SK-N-SH (cell line): ENCODE measurements at regions not wholly inside any gene's neighbourhood (a gene's known extent, or its start where the extent isn't known, plus 50 kb on each side); places are given as distances from the start of the nearest gene placed in this dataset.

ENCODE experiments used
- CTCF ChIA-PET: fragments of 300-600, 350-600 bp; formaldehyde crosslinking; extraction: SDS; loops from one replicate; lab custom pipeline; 2021; lab: Yijun Ruan, JAX
- POLR2A ChIA-PET: fragments of 350-600 bp; sonication (Branson Sonifier 250); formaldehyde crosslinking; extraction: SDS; loops from one replicate; lab custom pipeline; 2020; ENCODE audit warnings: antibody characterized with exemption, inconsistent platforms; lab: Yijun Ruan, JAX
- DNase-seq: peaks from one replicate; pipeline ENCODE4 v3.0.0; 2012
- H2AFZ ChIP-seq: fragments of 200-600 bp; sonication (generic); 2 replicates; pipeline ENCODE4 v1.8.1; 2016; ENCODE audit warnings: antibody characterized with exemption, mild to moderate bottlenecking, low read depth
- H3F3A ChIP-seq: fragments of 200-600 bp; sonication (generic); replicated peaks from 2 replicates; pipeline ENCODE3; 2016; ENCODE audit warnings: antibody characterized with exemption, mild to moderate bottlenecking; ENCODE audit not compliant: insufficient read depth
- H3K27ac ChIP-seq, 2 experiments: fragments of 200-500 bp in 1 of 2; fragments of 200-600 bp in 1 of 2; sonication (Bioruptor generic) in 1 of 2; sonication (generic), shearing (Covaris generic) in 1 of 2; 2 replicates each; pipeline versions ENCODE4 v1.5.1 to v1.6.1; 2014 to 2016; ENCODE audit warnings: low read depth in 2 of 2, inconsistent platforms in 1 of 2, low read length in 1 of 2, mild to moderate bottlenecking in 1 of 2, mixed read lengths in 1 of 2
- H3K27me3 ChIP-seq: fragments of 200-600 bp; sonication (generic), shearing (Covaris generic); 2 replicates; pipeline ENCODE4 v1.6.1; 2016; ENCODE audit warnings: mixed run types; ENCODE audit not compliant: insufficient read depth
- H3K36me3 ChIP-seq, 2 experiments: fragments of 200-500 bp in 1 of 2; fragments of 200-600 bp in 1 of 2; sonication (Bioruptor generic) in 1 of 2; sonication (generic) in 1 of 2; replicated peaks in 1 of 2; 2 replicates each; pipeline versions ENCODE3 to v1.5.1; 2014 to 2016; ENCODE audit warnings: low read length in 1 of 2, mild to moderate bottlenecking in 1 of 2; ENCODE audit not compliant: insufficient read depth in 2 of 2, control insufficient read depth in 1 of 2
- H3K4me1 ChIP-seq, 2 experiments: fragments of 200-500 bp in 1 of 2; fragments of 200-600 bp in 1 of 2; sonication (Bioruptor generic) in 1 of 2; sonication (generic), shearing (Covaris generic) in 1 of 2; 2 replicates each; pipeline versions ENCODE4 v1.5.1 to v1.6.1; 2014 to 2016; ENCODE audit warnings: low read depth in 1 of 2, low read length in 1 of 2, mixed run types in 1 of 2; ENCODE audit not compliant: insufficient read depth in 2 of 2, control insufficient read depth in 1 of 2
- H3K4me2 ChIP-seq: fragments of 200-600 bp; sonication (generic), shearing (Covaris generic); 2 replicates; pipeline ENCODE4 v1.6.1; 2017; ENCODE audit warnings: mixed run types
- H3K4me3 ChIP-seq, 2 experiments: fragments of 200-500 bp in 1 of 2; fragments of 200-600 bp in 1 of 2; sonication (Bioruptor generic) in 1 of 2; sonication (generic), shearing (Covaris generic) in 1 of 2; 2 replicates each; pipeline versions ENCODE4 v1.5.1 to v1.8.1; 2014 to 2016; ENCODE audit warnings: low read depth in 2 of 2, inconsistent platforms in 1 of 2, low read length in 1 of 2, mild to moderate bottlenecking in 1 of 2, mixed read lengths in 1 of 2, moderate library complexity in 1 of 2
- H3K79me2 ChIP-seq: fragments of 200-600 bp; sonication (generic); 2 replicates; pipeline ENCODE4 v1.8.1; 2017; ENCODE audit warnings: mild to moderate bottlenecking; ENCODE audit not compliant: insufficient read depth
- H3K9ac ChIP-seq: fragments of 200-600 bp; sonication (generic); 2 replicates; pipeline ENCODE4 v1.6.1; 2017; ENCODE audit warnings: mixed run types
- H3K9me2 ChIP-seq: fragments of 200-600 bp; sonication (generic); 2 replicates; pipeline ENCODE4 v1.6.1; 2017; ENCODE audit warnings: mixed run types
- H3K9me3 ChIP-seq: fragments of 200-600 bp; sonication (generic); 2 replicates; pipeline ENCODE4 v1.6.1; 2017; ENCODE audit warnings: mixed run types, mild to moderate bottlenecking, moderate library complexity
- H4K20me1 ChIP-seq: fragments of 200-600 bp; sonication (generic); 2 replicates; pipeline ENCODE4 v1.6.1; 2017; ENCODE audit warnings: mild to moderate bottlenecking, mixed run types; ENCODE audit not compliant: insufficient read depth
- CHD2 ChIP-seq: fragments of 150-350 bp; IDR thresholded peaks from 2 replicates; pipeline ENCODE4 v1.6.1; 2018; ENCODE audit warnings: low read length; ENCODE audit not compliant: partially characterized antibody
- CTCF ChIP-seq: fragments of 200-600 bp; sonication (generic); IDR thresholded peaks from 2 replicates; pipeline ENCODE4 v1.6.1; 2017; ENCODE audit warnings: antibody characterized with exemption, mild to moderate bottlenecking, moderate library complexity
- EP300 ChIP-seq, 2 experiments: IDR thresholded peaks; 2 replicates each; pipeline versions ENCODE4 v1.4.0 to v1.6.1; 2012; ENCODE audit warnings: borderline replicate concordance in 1 of 2, low read depth in 1 of 2, low read length in 1 of 2
- EZH2phosphoT487 ChIP-seq: fragments of 200-600 bp; sonication (generic); IDR thresholded peaks from 2 replicates; pipeline ENCODE4 v1.6.1; 2017; ENCODE audit warnings: low read depth, mixed run types, mild to moderate bottlenecking, antibody characterized with exemption, moderate library complexity, borderline replicate concordance
- FOXJ3 ChIP-seq: sonication (generic); formaldehyde crosslinking; IDR thresholded peaks from 2 replicates; pipeline ENCODE4 v1.5.1; 2020; ENCODE audit warnings: mild to moderate bottlenecking, missing genetic modification reagents
- GABPA ChIP-seq: IDR thresholded peaks from 2 replicates; pipeline ENCODE4 v1.4.0; 2012; ENCODE audit warnings: low read depth, mild to moderate bottlenecking
- MEF2A ChIP-seq: IDR thresholded peaks from 2 replicates; pipeline ENCODE4 v1.4.0; 2012; ENCODE audit warnings: low read depth, borderline replicate concordance
- MXI1 ChIP-seq: IDR thresholded peaks from 2 replicates; pipeline ENCODE4 v1.6.1; 2012; ENCODE audit warnings: mild to moderate bottlenecking, low read depth, low read length, improper control_type of control experiment
- NFIC ChIP-seq: IDR thresholded peaks from 2 replicates; pipeline ENCODE4 v1.4.0; 2012; ENCODE audit warnings: borderline replicate concordance
- NRF1 ChIP-seq: IDR thresholded peaks from 2 replicates; pipeline ENCODE4 v1.6.1; 2012; ENCODE audit warnings: low read depth, mild to moderate bottlenecking, low read length
- RCOR1 ChIP-seq: fragments of 150-350 bp; IDR thresholded peaks from 2 replicates; pipeline ENCODE4 v1.6.1; 2017; ENCODE audit warnings: antibody characterized with exemption, low read length
- RFX5 ChIP-seq: IDR thresholded peaks from 2 replicates; pipeline ENCODE4 v1.6.1; 2012; ENCODE audit warnings: mild to moderate bottlenecking, improper control_type of control experiment, low read length
- SIN3A ChIP-seq: IDR thresholded peaks from 2 replicates; pipeline ENCODE4 v1.6.1; 2012; ENCODE audit warnings: low read depth, mild to moderate bottlenecking, low read length, moderate library complexity, borderline replicate concordance
- TAF1 ChIP-seq: IDR thresholded peaks from 2 replicates; pipeline ENCODE4 v1.6.1; 2012; ENCODE audit warnings: low read depth, mild to moderate bottlenecking, low read length, moderate library complexity, borderline replicate concordance
- TCF12 ChIP-seq: IDR thresholded peaks from 2 replicates; pipeline ENCODE4 v1.4.0; 2012
- TEAD4 ChIP-seq: IDR thresholded peaks from 2 replicates; pipeline ENCODE4 v1.4.0; 2012; ENCODE audit warnings: mild to moderate bottlenecking, borderline replicate concordance; ENCODE audit not compliant: insufficient read depth
- USF2 ChIP-seq: fragments of 150-350 bp; IDR thresholded peaks from 2 replicates; pipeline ENCODE4 v1.6.1; 2017; ENCODE audit warnings: antibody characterized with exemption, low read length, low read depth, borderline replicate concordance
- YY1 ChIP-seq: IDR thresholded peaks from 2 replicates; pipeline ENCODE4 v1.4.0; 2012; ENCODE audit warnings: low read depth, mild to moderate bottlenecking
- WGBS: methylation state at CpG from one replicate; pipeline ENCODE4 v1.1.6; 2017; ENCODE audit warnings: low lambda C conversion rate; 5-methylcytosine and 5-hydroxymethylcytosine counted together
- TF ChIP-seq, protein P1 (sequence below): IDR thresholded peaks from 2 replicates; pipeline ENCODE4 v1.4.0; 2012; ENCODE audit warnings: low read depth, borderline replicate concordance
- TF ChIP-seq, protein P2 (sequence below): IDR thresholded peaks from 2 replicates; pipeline ENCODE4 v1.4.0; 2012; ENCODE audit warnings: low read depth, borderline replicate concordance

DNA sequence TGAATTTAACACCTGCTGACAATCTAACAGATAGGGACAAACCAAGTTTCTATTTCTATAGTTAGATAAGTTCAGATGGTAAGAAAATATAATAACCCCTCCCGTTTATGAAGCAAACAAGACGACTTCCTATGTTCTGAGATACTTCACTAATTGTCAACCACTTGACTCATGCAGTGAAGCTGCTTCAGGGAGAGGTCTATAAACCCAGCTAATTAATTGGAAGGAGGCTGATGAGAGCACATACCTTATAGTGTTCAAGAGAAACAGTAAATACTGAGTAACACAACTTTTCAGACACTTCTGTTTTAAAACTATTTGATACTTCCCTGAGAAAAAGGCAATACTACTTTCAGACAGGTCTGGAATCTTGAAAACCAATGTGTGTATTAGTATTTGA is 229.4 kb upstream of the UBASH3B start:
- H3K9me3 ChIP-seq = no peaks in the 10 kb centered on the region
- H3K27ac ChIP-seq = no peak overlapping the region
- CTCF ChIA-PET = no interaction called here
- no peak overlapping the region for H3K9ac ChIP-seq
- DNase-seq = no peak
- 42% methylated on average over 2 of the region's 2 CpGs for WGBS
- H3K4me1 ChIP-seq = peaks cover 0 to 4% of the 10 kb centered on the region in 2 experiments; a peak in 2 of 4 replicates
- H3K79me2 ChIP-seq = no peaks in the 10 kb centered on the region
- no peaks in the 10 kb centered on the region for H4K20me1 ChIP-seq
- no peaks in the 10 kb centered on the region for H3K27me3 ChIP-seq
- POLR2A ChIA-PET = no interaction called here
- H3K36me3 ChIP-seq = no peaks in the 10 kb centered on the region
- no peaks in the 10 kb centered on the region for H3K9me2 ChIP-seq
- no peak overlapping the region for H3K4me3 ChIP-seq
- no peak overlapping the region for H2AFZ ChIP-seq
- H3F3A ChIP-seq = no peaks in the 10 kb centered on the region
- no peak overlapping the region for H3K4me2 ChIP-seq
- TF ChIP-seq RFX5 (no peak), YY1 (no peak), MEF2A (no peak), SIN3A (no peak), RCOR1 (no peak), TAF1 (no peak), EP300 (IDR thresholded peaks at IDR 0.05; ENCODE audit: borderline replicate concordance in 1 of 2, low read depth in 1 of 2, low read length in 1 of 2) (no peak), NRF1 (no peak), GABPA (no peak), FOXJ3 (CRISPR knock-in tag) (no peak), CHD2 (no peak), MXI1 (no peak), CTCF (no peak)
- TF ChIP-seq, protein P1, sequence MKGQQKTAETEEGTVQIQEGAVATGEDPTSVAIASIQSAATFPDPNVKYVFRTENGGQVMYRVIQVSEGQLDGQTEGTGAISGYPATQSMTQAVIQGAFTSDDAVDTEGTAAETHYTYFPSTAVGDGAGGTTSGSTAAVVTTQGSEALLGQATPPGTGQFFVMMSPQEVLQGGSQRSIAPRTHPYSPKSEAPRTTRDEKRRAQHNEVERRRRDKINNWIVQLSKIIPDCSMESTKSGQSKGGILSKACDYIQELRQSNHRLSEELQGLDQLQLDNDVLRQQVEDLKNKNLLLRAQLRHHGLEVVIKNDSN = no peak

DNA sequence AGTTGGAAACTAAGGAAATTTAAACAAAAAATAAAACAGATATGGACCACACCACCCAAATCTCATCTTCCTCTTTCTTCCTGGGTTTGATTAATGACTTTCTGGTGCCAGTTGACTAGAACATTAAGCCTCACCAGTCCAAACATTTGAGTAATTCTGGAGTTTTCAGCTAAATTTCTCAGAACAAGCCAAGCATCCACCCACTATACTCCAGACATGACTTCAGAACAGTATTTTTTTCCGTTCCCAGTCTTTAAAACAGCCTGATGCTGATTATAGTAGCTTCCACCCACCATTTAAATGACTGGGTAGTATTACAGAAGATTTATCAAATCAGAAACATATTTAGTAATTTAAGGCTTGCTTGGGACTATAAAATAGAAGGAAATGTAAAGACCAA is 230.9 kb upstream of the UBASH3B start:
- ChIA-PET POLR2A (no interaction called here), CTCF (interaction anchor here (1.2 to 1.3 kb wide), 2 partner anchors 11 to 15 kb away, joined by 3 to 4 read pairs; no protein-coding TSS in a partner anchor)
- Histone ChIP-seq H3K9ac (no peak overlapping the region), H4K20me1 (no peaks in the 10 kb centered on the region), H3K27ac (no peak overlapping the region), H3F3A (no peaks in the 10 kb centered on the region), H2AFZ (no peak overlapping the region), H3K27me3 (no peaks in the 10 kb centered on the region), H3K9me2 (no peaks in the 10 kb centered on the region), H3K79me2 (no peaks in the 10 kb centered on the region), H3K4me1 (peaks cover 0 to 4% of the 10 kb centered on the region in 2 experiments; a peak in 2 of 4 replicates), H3K4me2 (no peak overlapping the region), H3K4me3 (no peak overlapping the region), H3K9me3 (no peaks in the 10 kb centered on the region), H3K36me3 (no peaks in the 10 kb centered on the region)
- WGBS = 42% methylated on average over 1 of the region's 1 CpG
- DNase-seq = no peak
- no peak for TF ChIP-seq TAF1
- no peak for TF ChIP-seq SIN3A
- TF ChIP-seq TCF12 = no peak
- no peak for TF ChIP-seq USF2
- no peak for TF ChIP-seq GABPA
- no peak for TF ChIP-seq MXI1
- TF ChIP-seq EZH2phosphoT487 = no peak
- no peak for TF ChIP-seq NFIC
- TF ChIP-seq RFX5 = no peak
- no peak for TF ChIP-seq FOXJ3 (CRISPR knock-in tag)
- no peak for TF ChIP-seq YY1
- TF ChIP-seq, protein P2, sequence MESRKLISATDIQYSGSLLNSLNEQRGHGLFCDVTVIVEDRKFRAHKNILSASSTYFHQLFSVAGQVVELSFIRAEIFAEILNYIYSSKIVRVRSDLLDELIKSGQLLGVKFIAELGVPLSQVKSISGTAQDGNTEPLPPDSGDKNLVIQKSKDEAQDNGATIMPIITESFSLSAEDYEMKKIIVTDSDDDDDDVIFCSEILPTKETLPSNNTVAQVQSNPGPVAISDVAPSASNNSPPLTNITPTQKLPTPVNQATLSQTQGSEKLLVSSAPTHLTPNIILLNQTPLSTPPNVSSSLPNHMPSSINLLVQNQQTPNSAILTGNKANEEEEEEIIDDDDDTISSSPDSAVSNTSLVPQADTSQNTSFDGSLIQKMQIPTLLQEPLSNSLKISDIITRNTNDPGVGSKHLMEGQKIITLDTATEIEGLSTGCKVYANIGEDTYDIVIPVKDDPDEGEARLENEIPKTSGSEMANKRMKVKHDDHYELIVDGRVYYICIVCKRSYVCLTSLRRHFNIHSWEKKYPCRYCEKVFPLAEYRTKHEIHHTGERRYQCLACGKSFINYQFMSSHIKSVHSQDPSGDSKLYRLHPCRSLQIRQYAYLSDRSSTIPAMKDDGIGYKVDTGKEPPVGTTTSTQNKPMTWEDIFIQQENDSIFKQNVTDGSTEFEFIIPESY = no peak
- TF ChIP-seq TEAD4 = no peak
